ENCODE measurements at regions not wholly inside any gene's neighbourhood (a gene's known extent, or its start where the extent isn't known, plus 50 kb on each side); places are given as distances from the start of the nearest gene placed in this dataset.

DNA sequence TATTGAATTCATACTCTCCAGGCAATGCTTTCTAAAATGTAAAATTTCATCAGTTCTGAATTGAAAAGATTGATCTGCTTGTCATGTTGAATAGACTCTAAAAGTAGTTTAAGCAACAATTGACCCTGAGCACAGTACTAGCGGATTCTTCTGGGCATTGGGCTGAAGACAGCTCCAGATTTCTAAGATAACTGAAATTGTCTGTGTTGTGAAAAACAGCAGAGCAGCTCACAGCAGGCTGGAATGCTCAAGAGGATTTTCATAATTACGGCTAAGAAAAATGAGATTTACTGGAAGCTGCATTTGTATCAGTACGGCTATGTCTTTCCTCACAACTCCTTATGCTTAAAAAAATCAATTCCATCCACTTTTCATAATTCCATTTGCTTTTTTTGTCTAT, 373.7 kb downstream of the HACE1 start:
- ATAC-seq (no peak), DNase-seq (ENCODE audit: low spot score) (no peak), FAIRE-seq (no peak)
- POLR2A ChIA-PET, result no interaction called here
- WGBS (ENCODE audit: low lambda C conversion rate), result 5% methylated on average over 3 of the region's 3 CpGs
- intact Hi-C loops (cut with micrococcal nuclease; ENCODE audit: unreplicated experiment), result no loop called here
- Histone ChIP-seq H2AFZ (ENCODE audit: low read length) (no peak overlapping the region), H3K4me2 (ENCODE audit: low read depth, low read length) (no peak overlapping the region), H3K9ac (ENCODE audit: insufficient read depth, low read depth, low read length) (no peak overlapping the region), H3K36me3 (replicated peaks in 1 of 2; ENCODE audit: control insufficient read depth in 1 of 2, insufficient read depth in 2 of 2, low read length in 2 of 2) (no peaks in the 10 kb centered on the region), H4K20me1 (ENCODE audit: insufficient read depth, low read length) (no peaks in the 10 kb centered on the region), H3K27ac (ENCODE audit: extremely low read length, insufficient read depth, low read length) (no peak overlapping the region), H3K79me2 (ENCODE audit: insufficient read depth, low read length) (no peaks in the 10 kb centered on the region), H3K4me1 (ENCODE audit: insufficient read depth, low read length) (no peaks in the 10 kb centered on the region), H3K27me3 (ENCODE audit: control insufficient read depth in 1 of 2, insufficient read depth in 2 of 2, low read length in 2 of 2) (no peaks in the 10 kb centered on the region), H3K4me3 (replicated peaks in 1 of 3; ENCODE audit: insufficient read depth in 1 of 3, low read depth in 2 of 3, low read length in 3 of 3) (no peak overlapping the region), H3K9me3 (ENCODE audit: low read length) (no peaks in the 10 kb centered on the region)
- in situ Hi-C loops (cut with HindIII; ENCODE audit: extremely low pct_ligation_motif_present, low pct_unique_long_range_greater_than_20kb), result no loop called here
- TF ChIP-seq HMG20A (CRISPR knock-in tag; IDR thresholded peaks at IDR 0.05; ENCODE audit: borderline replicate concordance) (no peak), ZFY (CRISPR knock-in tag; IDR thresholded peaks at IDR 0.05) (no peak), ZNF124 (CRISPR knock-in tag; IDR thresholded peaks at IDR 0.05) (no peak), HMGA1 (CRISPR knock-in tag; conservative IDR thresholded peaks at IDR 0.05) (no peak), NFYC (CRISPR knock-in tag; IDR thresholded peaks at IDR 0.05) (no peak), ZEB1 (IDR thresholded peaks at IDR 0.05; ENCODE audit: insufficient replicate concordance, low read depth) (no peak), GTF3A (CRISPR knock-in tag; conservative IDR thresholded peaks at IDR 0.05) (no peak), ZNF230 (CRISPR knock-in tag; IDR thresholded peaks at IDR 0.05) (no peak), ZNF431 (CRISPR knock-in tag; IDR thresholded peaks at IDR 0.05; ENCODE audit: borderline replicate concordance, low read depth) (no peak), HNRNPL (IDR thresholded peaks at IDR 0.05; ENCODE audit: low read depth, low read length) (no peak), KLF16 (CRISPR knock-in tag; IDR thresholded peaks at IDR 0.05) (no peak), ZNF780A (CRISPR knock-in tag; IDR thresholded peaks at IDR 0.05) (no peak), EEA1 (CRISPR knock-in tag; IDR thresholded peaks at IDR 0.05; ENCODE audit: borderline replicate concordance) (no peak), ZBTB3 (CRISPR knock-in tag; IDR thresholded peaks at IDR 0.05; ENCODE audit: borderline replicate concordance, low read depth) (no peak)
- TF ChIP-seq, protein P1, sequence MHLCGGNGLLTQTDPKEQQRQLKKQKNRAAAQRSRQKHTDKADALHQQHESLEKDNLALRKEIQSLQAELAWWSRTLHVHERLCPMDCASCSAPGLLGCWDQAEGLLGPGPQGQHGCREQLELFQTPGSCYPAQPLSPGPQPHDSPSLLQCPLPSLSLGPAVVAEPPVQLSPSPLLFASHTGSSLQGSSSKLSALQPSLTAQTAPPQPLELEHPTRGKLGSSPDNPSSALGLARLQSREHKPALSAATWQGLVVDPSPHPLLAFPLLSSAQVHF (CRISPR knock-in tag; IDR thresholded peaks at IDR 0.05), result no peak
- TF ChIP-seq, protein P2, sequence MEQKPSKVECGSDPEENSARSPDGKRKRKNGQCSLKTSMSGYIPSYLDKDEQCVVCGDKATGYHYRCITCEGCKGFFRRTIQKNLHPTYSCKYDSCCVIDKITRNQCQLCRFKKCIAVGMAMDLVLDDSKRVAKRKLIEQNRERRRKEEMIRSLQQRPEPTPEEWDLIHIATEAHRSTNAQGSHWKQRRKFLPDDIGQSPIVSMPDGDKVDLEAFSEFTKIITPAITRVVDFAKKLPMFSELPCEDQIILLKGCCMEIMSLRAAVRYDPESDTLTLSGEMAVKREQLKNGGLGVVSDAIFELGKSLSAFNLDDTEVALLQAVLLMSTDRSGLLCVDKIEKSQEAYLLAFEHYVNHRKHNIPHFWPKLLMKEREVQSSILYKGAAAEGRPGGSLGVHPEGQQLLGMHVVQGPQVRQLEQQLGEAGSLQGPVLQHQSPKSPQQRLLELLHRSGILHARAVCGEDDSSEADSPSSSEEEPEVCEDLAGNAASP (CRISPR knock-in tag; IDR thresholded peaks at IDR 0.05; ENCODE audit: borderline replicate concordance), result no peak
- no TSS peak for BruUV-seq (replicated peaks)
- CTCF ChIA-PET (ENCODE audit: low intra/inter-chr PET ratio, low total read pairs), result no interaction called here

Data from HepG2 (cell line).